Esophagus squamous epithelium (tissue), 5 donors: ENCODE measurements at regions not wholly inside any gene's neighbourhood (a gene's known extent, or its start where the extent isn't known, plus 50 kb on each side); places are given as distances from the start of the nearest gene placed in this dataset.

ENCODE experiments used
- DNase-seq: peaks from one replicate; lab custom pipeline; 2025; lab: John Stamatoyannopoulos, UW
- H3K27ac ChIP-seq, 4 donors: fragments of 200-600 bp; sonication (generic); one replicate each; pipeline ENCODE4 v1.5.1; 2016 to 2019; ENCODE audit warnings: mild to moderate bottlenecking in 1 of 4
- H3K27me3 ChIP-seq, 4 donors: fragments of 200-600 bp; sonication (generic); 1 replicate in 3 of 4; 2 replicates in 1 of 4; pipeline versions ENCODE4 v1.5.1 to v1.6.0; 2017 to 2021; ENCODE audit warnings: antibody characterized with exemption in 1 of 4
- H3K36me3 ChIP-seq, 3 donors: fragments of 200-600 bp; sonication (generic); one replicate each; pipeline ENCODE4 v1.5.1; 2016 to 2019
- H3K4me1 ChIP-seq, 3 donors: fragments of 200-600 bp; sonication (generic); one replicate each; pipeline ENCODE4 v1.5.1; 2017 to 2019
- H3K4me3 ChIP-seq, 4 donors: fragments of 200-600 bp; sonication (generic); 1 replicate in 3 of 4; 2 replicates in 1 of 4; pipeline ENCODE4 v1.5.1; 2016 to 2019; ENCODE audit warnings: mild to moderate bottlenecking in 2 of 4, moderate library complexity in 1 of 4
- H3K9me3 ChIP-seq, 3 donors: fragments of 200-600 bp; sonication (generic); one replicate each; pipeline ENCODE4 v1.5.1; 2016 to 2019
- CTCF ChIP-seq, 6 experiments: fragments of 450-650 bp in 4 of 6; fragments of 200-600 bp in 2 of 6; sonication (generic) in 2 of 6; IDR thresholded peaks; one replicate each; pipeline ENCODE4 v1.5.1; 2016 to 2019; ENCODE audit warnings: antibody characterized with exemption in 6 of 6, mild to moderate bottlenecking in 4 of 6, moderate library complexity in 4 of 6
- POLR2A ChIP-seq, 4 donors: fragments of 450-650 bp; IDR thresholded peaks; one replicate each; pipeline ENCODE4 v1.6.1; 2017; ENCODE audit warnings: antibody characterized with exemption in 4 of 4, mild to moderate bottlenecking in 4 of 4, moderate library complexity in 3 of 4
- WGBS, 2 donors: methylation state at CpG; one replicate each; pipeline ENCODE4 v1.1.5; 2018; 5-methylcytosine and 5-hydroxymethylcytosine counted together
- intact Hi-C: fragments of 100-400 bp; cut with DNase I; formaldehyde crosslinking; loops from one replicate; pipeline ENCODE4 v1.15.0; 2022
- donor health status: DM: yes; HTN: yes; CAD: no.

- intact Hi-C loops = no loop called here
- H3K9me3 ChIP-seq = peaks cover 0 to 8% (median 0%) of the 10 kb centered on the region in 3 donors
- DNase-seq = no peak
Observed at GRCh38 chr2:77633601-77634000, 111.4 kb upstream of the LRRTM4 start.

GRCh38 chr2:77640924-77641323 is 118.7 kb upstream of the LRRTM4 start:
- Histone ChIP-seq H3K9me3 (peaks cover 0 to 20% (median 4%) of the 10 kb centered on the region in 3 donors), H3K27ac (no peak overlapping the region), H3K36me3 (no peaks in the 10 kb centered on the region), H3K4me3 (no peak overlapping the region), H3K27me3 (no peaks in the 10 kb centered on the region), H3K4me1 (no peaks in the 10 kb centered on the region)
- DNase-seq = no peak
- 65 to 67% methylated on average over 1 of the region's 1 CpG for WGBS, 2 donors
- intact Hi-C loops = no loop called here
- TF ChIP-seq CTCF (IDR thresholded peaks at IDR 0.05) = no peak
- no peak for TF ChIP-seq POLR2A (IDR thresholded peaks at IDR 0.05)

More at GRCh38 chr2:77633601-77634000, 111.4 kb upstream of the LRRTM4 start:
- no peaks in the 10 kb centered on the region for H3K36me3 ChIP-seq
- TF ChIP-seq CTCF (IDR thresholded peaks at IDR 0.05) = no peak
- H3K4me3 ChIP-seq = no peak overlapping the region
- H3K27ac ChIP-seq = no peak overlapping the region
- WGBS, 2 donors = 69 to 77% methylated on average over 2 of the region's 2 CpGs
- no peaks in the 10 kb centered on the region for H3K27me3 ChIP-seq
- H3K4me1 ChIP-seq = no peaks in the 10 kb centered on the region

GRCh38 chr2:77642339-77642738 is 120.2 kb upstream of the LRRTM4 start:
- 80 to 100% methylated on average over 1 of the region's 1 CpG for WGBS, 2 donors
- DNase-seq = no peak
- TF ChIP-seq CTCF (IDR thresholded peaks at IDR 0.05) (no peak), POLR2A (IDR thresholded peaks at IDR 0.05) (no peak)
- Histone ChIP-seq H3K27ac (no peak overlapping the region), H3K4me1 (no peaks in the 10 kb centered on the region), H3K27me3 (no peaks in the 10 kb centered on the region), H3K9me3 (peaks cover 0 to 20% (median 4%) of the 10 kb centered on the region in 3 donors), H3K4me3 (no peak overlapping the region), H3K36me3 (no peaks in the 10 kb centered on the region)
- intact Hi-C loops = no loop called here

GRCh38 chr2:77649856-77650255 is 127.7 kb upstream of the LRRTM4 start:
- TF ChIP-seq POLR2A (IDR thresholded peaks at IDR 0.05) = no peak
- no peak for TF ChIP-seq CTCF (IDR thresholded peaks at IDR 0.05)
- H3K36me3 ChIP-seq = no peaks in the 10 kb centered on the region

GRCh38 chr2:77652499-77652898 is 130.3 kb upstream of the LRRTM4 start:
- TF ChIP-seq POLR2A (IDR thresholded peaks at IDR 0.05) = no peak
- Histone ChIP-seq H3K27ac (no peak overlapping the region), H3K27me3 (no peaks in the 10 kb centered on the region), H3K4me1 (no peaks in the 10 kb centered on the region), H3K36me3 (no peaks in the 10 kb centered on the region), H3K9me3 (no peaks in the 10 kb centered on the region), H3K4me3 (no peak overlapping the region)
- intact Hi-C loops = no loop called here
- 63 to 91% methylated on average over 2 of the region's 2 CpGs for WGBS, 2 donors
- DNase-seq = no peak

More at GRCh38 chr2:77649856-77650255, 127.7 kb upstream of the LRRTM4 start:
- 21 to 23% methylated on average over 1 of the region's 1 CpG for WGBS, 2 donors
- no peaks in the 10 kb centered on the region for H3K9me3 ChIP-seq
- no peak overlapping the region for H3K4me3 ChIP-seq
- H3K4me1 ChIP-seq = no peaks in the 10 kb centered on the region
- H3K27me3 ChIP-seq = no peaks in the 10 kb centered on the region
- DNase-seq = no peak
- no peak overlapping the region for H3K27ac ChIP-seq
- intact Hi-C loops = no loop called here

GRCh38 chr2:77664491-77664890 is 142.3 kb upstream of the LRRTM4 start:
- 32 to 39% methylated on average over 2 of the region's 2 CpGs for WGBS, 2 donors

More at GRCh38 chr2:77664491-77664890, 142.3 kb upstream of the LRRTM4 start:
- intact Hi-C loops = no loop called here
- no peaks in the 10 kb centered on the region for H3K27me3 ChIP-seq
- no peak overlapping the region for H3K27ac ChIP-seq
- TF ChIP-seq CTCF (IDR thresholded peaks at IDR 0.05) = no peak
- TF ChIP-seq POLR2A (IDR thresholded peaks at IDR 0.05) = no peak
- H3K4me1 ChIP-seq = no peaks in the 10 kb centered on the region
- DNase-seq = no peak
- H3K36me3 ChIP-seq = no peaks in the 10 kb centered on the region
- H3K4me3 ChIP-seq = no peak overlapping the region
- H3K9me3 ChIP-seq = no peaks in the 10 kb centered on the region
